ENCODE measurements at regions not wholly inside any gene's neighbourhood (a gene's known extent, or its start where the extent isn't known, plus 50 kb on each side); places are given as distances from the start of the nearest gene placed in this dataset.

- WGBS, 4 donors = 30 to 53% (median 40%) methylated on average over 2 of the region's 2 CpGs
- Histone ChIP-seq H3K4me3 (no peak overlapping the region), H3K9me3 (no peaks in the 10 kb centered on the region), H3K4me1 (peaks cover 0 to 18% (median 0%) of the 10 kb centered on the region in 12 donors), H3K36me3 (no peaks in the 10 kb centered on the region), H3K27me3 (no peaks in the 10 kb centered on the region), H3K27ac (no peak overlapping the region)
- intact Hi-C loops (cut with DNase I) = no loop called here
- DNase-seq (no peak), ATAC-seq (no peak)
- no peak for TF ChIP-seq POLR2A (IDR thresholded peaks at IDR 0.05)
- TF ChIP-seq, protein P1, sequence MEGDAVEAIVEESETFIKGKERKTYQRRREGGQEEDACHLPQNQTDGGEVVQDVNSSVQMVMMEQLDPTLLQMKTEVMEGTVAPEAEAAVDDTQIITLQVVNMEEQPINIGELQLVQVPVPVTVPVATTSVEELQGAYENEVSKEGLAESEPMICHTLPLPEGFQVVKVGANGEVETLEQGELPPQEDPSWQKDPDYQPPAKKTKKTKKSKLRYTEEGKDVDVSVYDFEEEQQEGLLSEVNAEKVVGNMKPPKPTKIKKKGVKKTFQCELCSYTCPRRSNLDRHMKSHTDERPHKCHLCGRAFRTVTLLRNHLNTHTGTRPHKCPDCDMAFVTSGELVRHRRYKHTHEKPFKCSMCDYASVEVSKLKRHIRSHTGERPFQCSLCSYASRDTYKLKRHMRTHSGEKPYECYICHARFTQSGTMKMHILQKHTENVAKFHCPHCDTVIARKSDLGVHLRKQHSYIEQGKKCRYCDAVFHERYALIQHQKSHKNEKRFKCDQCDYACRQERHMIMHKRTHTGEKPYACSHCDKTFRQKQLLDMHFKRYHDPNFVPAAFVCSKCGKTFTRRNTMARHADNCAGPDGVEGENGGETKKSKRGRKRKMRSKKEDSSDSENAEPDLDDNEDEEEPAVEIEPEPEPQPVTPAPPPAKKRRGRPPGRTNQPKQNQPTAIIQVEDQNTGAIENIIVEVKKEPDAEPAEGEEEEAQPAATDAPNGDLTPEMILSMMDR (IDR thresholded peaks at IDR 0.05) = no peak
Observed at GRCh38 chr17:72182371-72182873, 61.6 kb downstream of the SOX9 start.

DNA sequence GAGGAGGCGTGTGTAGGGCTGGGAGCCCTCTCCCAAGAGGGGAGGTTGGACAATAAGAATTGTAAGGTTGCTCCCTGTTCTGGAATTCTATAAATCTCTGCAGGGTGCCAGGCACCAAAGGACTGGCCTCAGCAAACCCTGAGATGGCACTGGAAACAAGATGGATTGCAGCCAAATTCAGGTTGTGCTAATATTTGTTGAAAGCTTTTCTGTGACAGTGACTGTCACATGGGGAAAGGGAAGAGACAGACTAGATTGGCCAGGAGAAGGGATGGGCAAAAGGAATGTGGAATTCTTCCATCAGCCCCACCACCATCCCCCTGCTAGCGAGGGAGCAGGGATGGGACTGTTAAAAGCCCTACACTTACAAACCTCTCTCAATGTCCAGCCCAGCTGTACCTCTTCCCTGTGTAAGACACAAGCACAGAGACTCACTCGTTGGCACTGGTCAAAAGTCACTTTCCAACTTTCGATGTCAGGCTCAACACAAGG, 62.4 kb downstream of the SOX9 start:
- no peaks in the 10 kb centered on the region for H3K9me3 ChIP-seq
- H3K36me3 ChIP-seq = no peaks in the 10 kb centered on the region
- H3K4me3 ChIP-seq = no peak overlapping the region
- DNase-seq = no peak
- intact Hi-C loops (cut with DNase I) = no loop called here
- no peak overlapping the region for H3K27ac ChIP-seq
- TF ChIP-seq, protein P1 (IDR thresholded peaks at IDR 0.05) = no peak
- TF ChIP-seq POLR2A (IDR thresholded peaks at IDR 0.05) = no peak
- H3K4me1 ChIP-seq = peaks cover 0 to 23% (median 0%) of the 10 kb centered on the region in 12 donors
- ATAC-seq = no peak
- no peaks in the 10 kb centered on the region for H3K27me3 ChIP-seq
- WGBS, 4 donors = 88 to 91% (median 89%) methylated on average over 4 of the region's 4 CpGs

DNA sequence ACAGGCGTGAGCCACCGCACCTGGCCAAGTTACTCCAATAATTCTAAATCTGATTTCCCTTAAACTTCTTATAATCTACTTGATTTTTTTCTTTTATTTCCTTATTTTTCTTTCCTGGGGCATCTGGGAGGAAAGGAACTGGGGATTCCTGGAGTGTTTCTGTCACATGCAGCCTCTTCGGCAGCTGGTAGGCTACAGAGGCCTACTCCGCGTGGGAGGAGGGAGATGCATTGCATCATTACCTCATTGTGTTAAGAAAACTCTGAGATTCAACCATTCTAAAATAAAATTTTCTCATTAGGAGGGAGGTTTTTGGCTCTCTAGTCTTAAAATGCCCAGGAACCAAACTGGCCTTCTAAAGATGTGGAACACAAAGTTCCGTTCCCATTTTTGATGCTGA, 64.0 kb downstream of the SOX9 start:
- Histone ChIP-seq H3K27ac (peak overlapping the region in 6 of 12 donors; percentile 24 to 56 (median 37)), H3K4me3 (no peak overlapping the region), H3K4me1 (peaks cover 0 to 25% (median 0%) of the 10 kb centered on the region in 12 donors), H3K9me3 (no peaks in the 10 kb centered on the region), H3K27me3 (no peaks in the 10 kb centered on the region), H3K36me3 (no peaks in the 10 kb centered on the region)
- DNase-seq = peak in 3 of 5 donors; percentile 28 to 58 (median 56)
- peak in 2 of 4 donors; percentile 51 to 73 for ATAC-seq
- 78 to 83% (median 79%) methylated on average over 6 of the region's 6 CpGs for WGBS, 4 donors
- no peak for TF ChIP-seq POLR2A (IDR thresholded peaks at IDR 0.05)
- TF ChIP-seq, protein P1 (IDR thresholded peaks at IDR 0.05) = no peak
- intact Hi-C loops (cut with DNase I) = loop anchor here in 3 of 10 donors (5.0 kb wide), 2 partner anchors 58 to 63 kb away; partner anchors contain the start of gene SOX9 (in 2 of the 3)

DNA sequence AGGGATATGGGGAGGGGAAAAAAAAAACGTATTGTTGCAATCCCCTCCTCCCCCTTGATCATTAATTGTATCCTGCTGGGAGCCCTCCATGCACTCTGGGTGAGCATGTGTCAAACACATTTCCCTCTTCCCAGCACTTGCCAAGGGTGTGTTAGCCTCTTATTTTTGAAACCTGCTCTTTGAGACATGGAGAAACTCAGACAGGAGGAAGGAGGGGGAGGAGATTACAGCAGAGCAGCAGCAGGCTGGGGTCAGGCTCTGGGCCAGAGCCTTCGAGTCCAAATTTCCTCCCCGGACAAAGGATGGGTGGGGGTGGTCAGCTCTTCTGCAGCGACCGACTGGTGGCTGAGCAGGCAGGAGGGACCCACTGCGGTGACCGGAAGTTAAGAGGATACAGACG, 64.7 kb downstream of the SOX9 start:
- peak overlapping the region in 7 of 12 donors; percentile 2 to 59 (median 31) for H3K27ac ChIP-seq
- peak; percentile 60 to 81 (median 78) for ATAC-seq
- intact Hi-C loops (cut with DNase I) = loop anchor here in 3 of 10 donors (5.0 kb wide), 2 partner anchors 58 to 63 kb away; partner anchors contain the start of gene SOX9 (in 2 of the 3)

More for the DNA sequence above, 64.7 kb downstream of the SOX9 start:
- H3K9me3 ChIP-seq = no peaks in the 10 kb centered on the region
- H3K4me3 ChIP-seq = no peak overlapping the region
- H3K27me3 ChIP-seq = no peaks in the 10 kb centered on the region
- TF ChIP-seq POLR2A (IDR thresholded peaks at IDR 0.05) = no peak
- TF ChIP-seq, protein P1 (IDR thresholded peaks at IDR 0.05) = no peak
- WGBS, 4 donors = 34 to 49% (median 36%) methylated on average over 8 of the region's 8 CpGs
- no peaks in the 10 kb centered on the region for H3K36me3 ChIP-seq
- H3K4me1 ChIP-seq = peaks cover 0 to 28% (median 0%) of the 10 kb centered on the region in 12 donors
- peak in 4 of 5 donors; percentile 43 to 68 (median 58) for DNase-seq

Measured in heart left ventricle (tissue), 16 donors.